ENCODE measurements at regions not wholly inside any gene's neighbourhood (a gene's known extent, or its start where the extent isn't known, plus 50 kb on each side); places are given as distances from the start of the nearest gene placed in this dataset.

GRCh38 chr4:124433500-124433899 lies 279.0 kb downstream of the ANKRD50 start:
- Histone ChIP-seq H3K4me2 (replicated peaks; ENCODE audit: low read depth, low read length, poor library complexity, severe bottlenecking) (no peak overlapping the region), H3K4me1 (ENCODE audit: control insufficient read depth in 2 of 2, insufficient read depth in 2 of 2, low read length in 2 of 2) (peaks cover 0 to 2% of the 10 kb centered on the region in 2 donors), H3K36me3 (replicated peaks in 1 of 2; ENCODE audit: control extremely low read depth in 1 of 2, control insufficient read depth in 1 of 2, extremely low read depth in 1 of 2, insufficient read depth in 2 of 2, low read length in 1 of 2) (no peaks in the 10 kb centered on the region), H3K9me3 (ENCODE audit: control extremely low read depth in 1 of 3, control insufficient read depth in 2 of 3, insufficient read depth in 1 of 3, low read length in 2 of 3) (peaks cover 0 to 6% (median 0%) of the 10 kb centered on the region in 3 donors), H2AFZ (ENCODE audit: insufficient read depth, low read depth, low read length, poor library complexity, severe bottlenecking) (no peak overlapping the region), H3K27me3 (replicated peaks in 1 of 4; ENCODE audit: control extremely low read depth in 1 of 4, control insufficient read depth in 3 of 4, insufficient read depth in 4 of 4, low read length in 3 of 4) (no peaks in the 10 kb centered on the region), H3K4me3 (ENCODE audit: control extremely low read depth in 1 of 5, extremely low read depth in 1 of 5, insufficient read depth in 1 of 5, low read depth in 2 of 5, low read length in 4 of 5) (no peak overlapping the region), H4K20me1 (ENCODE audit: control insufficient read depth, insufficient read depth, low read length, poor library complexity, severe bottlenecking) (no peaks in the 10 kb centered on the region), H3K9ac (ENCODE audit: low read length) (no peak overlapping the region), H3K79me2 (ENCODE audit: control insufficient read depth, insufficient read depth, low read length) (no peaks in the 10 kb centered on the region), H3K27ac (ENCODE audit: low read length in 2 of 2) (no peak overlapping the region)
- TF ChIP-seq CTCF (IDR thresholded peaks at IDR 0.05) (no peak), EZH2 (IDR thresholded peaks at IDR 0.05; ENCODE audit: borderline replicate concordance, insufficient read depth, low read depth, low read length, poor library complexity, severe bottlenecking) (no peak)
- H3K27me3 Mint-ChIP-seq = no peaks in the 10 kb centered on the region
- H3K4me1 Mint-ChIP-seq = peaks cover 6% of the 10 kb centered on the region
- no peak overlapping the region for H3K27ac Mint-ChIP-seq
- ChIA-PET CTCF (no interaction called here), POLR2A (no interaction called here)
- intact Hi-C loops (cut with micrococcal nuclease) = no loop called here
- no peaks in the 10 kb centered on the region for H3K9me3 Mint-ChIP-seq (ENCODE audit: insufficient read depth)
- 95% methylated on average over 5 of the region's 8 CpGs for WGBS (ENCODE audit: insufficient coverage)
- no peak overlapping the region for H3K4me3 Mint-ChIP-seq
- no peak for DNase-seq
- ATAC-seq (ENCODE audit: low read depth) = no peak

GRCh38 chr4:124435274-124435950 lies 277.1 kb downstream of the ANKRD50 start:
- H3K4me1 ChIP-seq (ENCODE audit: control insufficient read depth in 2 of 2, insufficient read depth in 2 of 2, low read length in 2 of 2) = no peaks in the 10 kb centered on the region
- TF ChIP-seq EZH2 (IDR thresholded peaks at IDR 0.05; ENCODE audit: borderline replicate concordance, insufficient read depth, low read depth, low read length, poor library complexity, severe bottlenecking) (no peak), CTCF (IDR thresholded peaks at IDR 0.05) (no peak)
- no peak overlapping the region for H3K4me3 ChIP-seq (ENCODE audit: control extremely low read depth in 1 of 5, extremely low read depth in 1 of 5, insufficient read depth in 1 of 5, low read depth in 2 of 5, low read length in 4 of 5)
- Mint-ChIP-seq H3K4me1 (no peaks in the 10 kb centered on the region), H3K4me3 (no peak overlapping the region), H3K27me3 (no peaks in the 10 kb centered on the region), H3K27ac (no peak overlapping the region), H3K9me3 (ENCODE audit: insufficient read depth) (peaks cover 2% of the 10 kb centered on the region)
- intact Hi-C loops (cut with micrococcal nuclease) = no loop called here
- H4K20me1 ChIP-seq (ENCODE audit: control insufficient read depth, insufficient read depth, low read length, poor library complexity, severe bottlenecking) = no peaks in the 10 kb centered on the region
- H3K9me3 ChIP-seq (ENCODE audit: control extremely low read depth in 1 of 3, control insufficient read depth in 2 of 3, insufficient read depth in 1 of 3, low read length in 2 of 3) = peaks cover 0 to 6% (median 0%) of the 10 kb centered on the region in 3 donors
- no peaks in the 10 kb centered on the region for H3K36me3 ChIP-seq (replicated peaks in 1 of 2; ENCODE audit: control extremely low read depth in 1 of 2, control insufficient read depth in 1 of 2, extremely low read depth in 1 of 2, insufficient read depth in 2 of 2, low read length in 1 of 2)
- H2AFZ ChIP-seq (ENCODE audit: insufficient read depth, low read depth, low read length, poor library complexity, severe bottlenecking) = no peak overlapping the region
- DNase-seq (no peak), ATAC-seq (ENCODE audit: low read depth) (no peak)
- WGBS (ENCODE audit: insufficient coverage) = 82% methylated on average over 2 of the region's 2 CpGs
- POLR2A ChIA-PET = no interaction called here
- H3K79me2 ChIP-seq (ENCODE audit: control insufficient read depth, insufficient read depth, low read length) = no peaks in the 10 kb centered on the region
- H3K27ac ChIP-seq (ENCODE audit: low read length in 2 of 2) = no peak overlapping the region
- no peak overlapping the region for H3K9ac ChIP-seq (ENCODE audit: low read length)
- H3K4me2 ChIP-seq (replicated peaks; ENCODE audit: low read depth, low read length, poor library complexity, severe bottlenecking) = no peak overlapping the region
- CTCF ChIA-PET = no interaction called here
- no peaks in the 10 kb centered on the region for H3K27me3 ChIP-seq (replicated peaks in 1 of 4; ENCODE audit: control extremely low read depth in 1 of 4, control insufficient read depth in 3 of 4, insufficient read depth in 4 of 4, low read length in 3 of 4)

Measured in B cell (primary cell).